KMS-11 (cell line): ENCODE measurements at regions not wholly inside any gene's neighbourhood (a gene's known extent, or its start where the extent isn't known, plus 50 kb on each side); places are given as distances from the start of the nearest gene placed in this dataset.

ENCODE experiments used
- H2AFZ ChIP-seq: fragments of 200-600 bp; sonication (generic); 2 replicates; pipeline ENCODE4 v1.6.1; 2016; ENCODE audit warnings: antibody characterized with exemption, mixed run types, low read depth
- H3K27ac ChIP-seq: fragments of 200-600 bp; sonication (generic); 2 replicates; pipeline ENCODE4 v1.6.1; 2016; ENCODE audit warnings: mild to moderate bottlenecking, mixed run types
- H3K27me3 ChIP-seq: fragments of 200-600 bp; sonication (generic); 2 replicates; pipeline ENCODE4 v1.6.1; 2017; ENCODE audit warnings: mild to moderate bottlenecking, low read depth, mixed run types, moderate library complexity; ENCODE audit not compliant: insufficient read depth
- H3K36me3 ChIP-seq: fragments of 200-600 bp; sonication (generic); 2 replicates; pipeline ENCODE4 v1.6.1; 2017; ENCODE audit warnings: mild to moderate bottlenecking, mixed run types; ENCODE audit not compliant: insufficient read depth
- H3K4me1 ChIP-seq: fragments of 200-600 bp; sonication (generic); 2 replicates; pipeline ENCODE4 v1.6.1; 2016; ENCODE audit warnings: mild to moderate bottlenecking, low read depth, mixed run types; ENCODE audit not compliant: poor library complexity, severe bottlenecking
- H3K4me2 ChIP-seq: fragments of 200-600 bp; sonication (generic); 2 replicates; pipeline ENCODE4 v1.7.0; 2016; ENCODE audit warnings: mild to moderate bottlenecking, mixed run types
- H3K4me3 ChIP-seq: fragments of 200-600 bp; sonication (generic); IDR thresholded peaks from 2 replicates; pipeline ENCODE4 v1.6.1; 2017; ENCODE audit warnings: low read depth, low read length, mixed read lengths; ENCODE audit not compliant: insufficient read depth
- H3K79me2 ChIP-seq: fragments of 200-600 bp; sonication (generic); 2 replicates; pipeline ENCODE4 v1.6.1; 2016; ENCODE audit warnings: low read depth, mixed run types; ENCODE audit not compliant: insufficient read depth
- H3K9ac ChIP-seq: fragments of 200-600 bp; sonication (generic); 2 replicates; pipeline ENCODE4 v1.6.1; 2016; ENCODE audit warnings: mild to moderate bottlenecking, mixed run types
- H4K20me1 ChIP-seq: fragments of 200-600 bp; sonication (generic); 2 replicates; pipeline ENCODE4 v1.6.1; 2016; ENCODE audit warnings: mild to moderate bottlenecking, mixed run types; ENCODE audit not compliant: insufficient read depth
- CTCF ChIP-seq: fragments of 200-600 bp; sonication (generic); conservative IDR thresholded peaks from 2 replicates; pipeline ENCODE4 v1.6.1; 2017; ENCODE audit warnings: low read depth, mild to moderate bottlenecking, antibody characterized with exemption, low read length, moderate library complexity, mixed read lengths

- Histone ChIP-seq H4K20me1 (no peaks in the 10 kb centered on the region), H3K4me1 (no peaks in the 10 kb centered on the region), H3K4me2 (no peak overlapping the region), H3K9ac (no peak overlapping the region), H3K27ac (no peak overlapping the region), H3K79me2 (no peaks in the 10 kb centered on the region), H3K36me3 (no peaks in the 10 kb centered on the region), H3K4me3 (no peak overlapping the region), H3K27me3 (no peaks in the 10 kb centered on the region), H2AFZ (no peak overlapping the region)
- TF ChIP-seq CTCF = no peak
Measured at GRCh38 chr3:189080745-189081144, 91.0 kb upstream of the TPRG1 start.

GRCh38 chr3:189082666-189083427 is 88.9 kb upstream of the TPRG1 start:
- Histone ChIP-seq H3K79me2 (no peaks in the 10 kb centered on the region), H3K4me3 (no peak overlapping the region), H3K27ac (no peak overlapping the region), H2AFZ (no peak overlapping the region), H3K4me2 (no peak overlapping the region), H3K36me3 (no peaks in the 10 kb centered on the region), H3K9ac (no peak overlapping the region), H4K20me1 (no peaks in the 10 kb centered on the region), H3K27me3 (no peaks in the 10 kb centered on the region), H3K4me1 (no peaks in the 10 kb centered on the region)
- no peak for TF ChIP-seq CTCF

GRCh38 chr3:189084620-189085019 is 87.2 kb upstream of the TPRG1 start:
- Histone ChIP-seq H3K79me2 (no peaks in the 10 kb centered on the region), H3K27me3 (no peaks in the 10 kb centered on the region), H4K20me1 (no peaks in the 10 kb centered on the region), H3K4me2 (no peak overlapping the region), H3K4me1 (no peaks in the 10 kb centered on the region), H3K27ac (no peak overlapping the region), H2AFZ (no peak overlapping the region), H3K9ac (no peak overlapping the region), H3K36me3 (no peaks in the 10 kb centered on the region), H3K4me3 (no peak overlapping the region)
- TF ChIP-seq CTCF = no peak

GRCh38 chr3:189092547-189092946 is 79.2 kb upstream of the TPRG1 start:
- H3K27ac ChIP-seq = no peak overlapping the region
- H3K4me3 ChIP-seq = no peak overlapping the region
- no peak for TF ChIP-seq CTCF
- no peaks in the 10 kb centered on the region for H3K36me3 ChIP-seq
- H3K27me3 ChIP-seq = no peaks in the 10 kb centered on the region
- H3K4me2 ChIP-seq = no peak overlapping the region
- H4K20me1 ChIP-seq = no peaks in the 10 kb centered on the region
- H3K4me1 ChIP-seq = no peaks in the 10 kb centered on the region
- no peaks in the 10 kb centered on the region for H3K79me2 ChIP-seq
- H3K9ac ChIP-seq = no peak overlapping the region
- H2AFZ ChIP-seq = no peak overlapping the region
